ENCODE measurements at regions not wholly inside any gene's neighbourhood (a gene's known extent, or its start where the extent isn't known, plus 50 kb on each side); places are given as distances from the start of the nearest gene placed in this dataset.
"Not testable (repeated sequence)": the region's sequence is repeated elsewhere in the genome, so short reads cannot be mapped to it uniquely, and the experiment has no call there.

GRCh38 chr5:66284588-66285342 lies 140.7 kb downstream of the SREK1 start:
- intact Hi-C loops (cut with micrococcal nuclease; ENCODE audit: unreplicated experiment) = no loop called here
- no peak overlapping the region for H3K4me2 ChIP-seq (ENCODE audit: low read length)
- no peaks in the 10 kb centered on the region for H4K20me1 ChIP-seq (ENCODE audit: insufficient read depth, low read length)
- H3K4me3 ChIP-seq (ENCODE audit: low read depth, low read length, poor library complexity, severe bottlenecking) = no peak overlapping the region
- no TSS peak for BruUV-seq (replicated peaks)
- no peaks in the 10 kb centered on the region for H3K79me2 ChIP-seq (ENCODE audit: insufficient read depth, low read depth, low read length)
- POLR2A ChIA-PET = interaction anchor here (0.5 kb wide), 1 partner anchor 127 kb away, joined by 6 read pairs; no protein-coding TSS in a partner anchor
- TF ChIP-seq EZH2phosphoT487 (IDR thresholded peaks at IDR 0.05; ENCODE audit: borderline replicate concordance, low read depth, low read length) = no peak
- TF ChIP-seq CTCF (conservative IDR thresholded peaks at IDR 0.05; ENCODE audit: low read length) = no peak
- no peaks in the 10 kb centered on the region for H3K4me1 ChIP-seq (ENCODE audit: insufficient read depth, low read length, poor library complexity, severe bottlenecking)
- no peak overlapping the region for H3K27ac ChIP-seq (ENCODE audit: low read depth, low read length, poor library complexity, severe bottlenecking)
- no peak overlapping the region for H2AFZ ChIP-seq (ENCODE audit: low read length)
- CTCF ChIA-PET (ENCODE audit: unreplicated experiment) = no interaction called here
- H3K9me3 ChIP-seq (ENCODE audit: low read length) = no peaks in the 10 kb centered on the region
- DNase-seq (ENCODE audit: low spot score) = no peak
- no peaks in the 10 kb centered on the region for H3K9me2 ChIP-seq (ENCODE audit: insufficient read depth, low read length)
- no peaks in the 10 kb centered on the region for H3K36me3 ChIP-seq (ENCODE audit: insufficient read depth, low read length)

GRCh38 chr5:66285343-66285922 lies 141.3 kb downstream of the SREK1 start:
- no peak overlapping the region for H3K27ac ChIP-seq (ENCODE audit: low read depth, low read length, poor library complexity, severe bottlenecking)
- no peak for TF ChIP-seq EZH2phosphoT487 (IDR thresholded peaks at IDR 0.05; ENCODE audit: borderline replicate concordance, low read depth, low read length)
- no peak for TF ChIP-seq CTCF (conservative IDR thresholded peaks at IDR 0.05; ENCODE audit: low read length)
- intact Hi-C loops (cut with micrococcal nuclease; ENCODE audit: unreplicated experiment) = no loop called here
- ChIA-PET CTCF (ENCODE audit: unreplicated experiment) (no interaction called here), POLR2A (no interaction called here)
- H3K9me3 ChIP-seq (ENCODE audit: low read length) = no peaks in the 10 kb centered on the region
- no peaks in the 10 kb centered on the region for H3K9me2 ChIP-seq (ENCODE audit: insufficient read depth, low read length)
- no peaks in the 10 kb centered on the region for H3K79me2 ChIP-seq (ENCODE audit: insufficient read depth, low read depth, low read length)
- H3K4me3 ChIP-seq (ENCODE audit: low read depth, low read length, poor library complexity, severe bottlenecking) = no peak overlapping the region
- H4K20me1 ChIP-seq (ENCODE audit: insufficient read depth, low read length) = no peaks in the 10 kb centered on the region
- H2AFZ ChIP-seq (ENCODE audit: low read length) = no peak overlapping the region
- DNase-seq (ENCODE audit: low spot score) = no peak
- H3K4me2 ChIP-seq (ENCODE audit: low read length) = no peak overlapping the region
- H3K36me3 ChIP-seq (ENCODE audit: insufficient read depth, low read length) = no peaks in the 10 kb centered on the region
- BruUV-seq (replicated peaks) = no TSS peak
- no peaks in the 10 kb centered on the region for H3K4me1 ChIP-seq (ENCODE audit: insufficient read depth, low read length, poor library complexity, severe bottlenecking)

- POLR2A ChIA-PET = no interaction called here
- Histone ChIP-seq H3K9me3 (ENCODE audit: low read length) (no peaks in the 10 kb centered on the region), H4K20me1 (ENCODE audit: insufficient read depth, low read length) (no peaks in the 10 kb centered on the region), H3K4me3 (ENCODE audit: low read depth, low read length, poor library complexity, severe bottlenecking) (no peak overlapping the region), H3K4me2 (ENCODE audit: low read length) (no peak overlapping the region), H3K79me2 (ENCODE audit: insufficient read depth, low read depth, low read length) (no peaks in the 10 kb centered on the region), H3K36me3 (ENCODE audit: insufficient read depth, low read length) (no peaks in the 10 kb centered on the region), H2AFZ (ENCODE audit: low read length) (no peak overlapping the region), H3K4me1 (ENCODE audit: insufficient read depth, low read length, poor library complexity, severe bottlenecking) (no peaks in the 10 kb centered on the region), H3K27ac (ENCODE audit: low read depth, low read length, poor library complexity, severe bottlenecking) (no peak overlapping the region), H3K9me2 (ENCODE audit: insufficient read depth, low read length) (no peaks in the 10 kb centered on the region)
- no peak for DNase-seq (ENCODE audit: low spot score)
- BruUV-seq (replicated peaks) = no TSS peak
- CTCF ChIA-PET (ENCODE audit: unreplicated experiment) = no interaction called here
- TF ChIP-seq CTCF (conservative IDR thresholded peaks at IDR 0.05; ENCODE audit: low read length) (no peak), EZH2phosphoT487 (IDR thresholded peaks at IDR 0.05; ENCODE audit: borderline replicate concordance, low read depth, low read length) (no peak)
- intact Hi-C loops (cut with micrococcal nuclease; ENCODE audit: unreplicated experiment) = no loop called here
Observed at GRCh38 chr5:66291771-66292170, 147.7 kb downstream of the SREK1 start.

- BruUV-seq (replicated peaks); H3K27ac ChIP-seq (ENCODE audit: low read depth, low read length, poor library complexity, severe bottlenecking); H3K9me3 ChIP-seq (ENCODE audit: low read length); H3K79me2 ChIP-seq (ENCODE audit: insufficient read depth, low read depth, low read length); H4K20me1 ChIP-seq (ENCODE audit: insufficient read depth, low read length); H3K36me3 ChIP-seq (ENCODE audit: insufficient read depth, low read length); POLR2A ChIA-PET; H3K4me2 ChIP-seq (ENCODE audit: low read length); CTCF ChIA-PET (ENCODE audit: unreplicated experiment); H2AFZ ChIP-seq (ENCODE audit: low read length); H3K9me2 ChIP-seq (ENCODE audit: insufficient read depth, low read length); H3K4me3 ChIP-seq (ENCODE audit: low read depth, low read length, poor library complexity, severe bottlenecking); H3K4me1 ChIP-seq (ENCODE audit: insufficient read depth, low read length, poor library complexity, severe bottlenecking); DNase-seq (ENCODE audit: low spot score); intact Hi-C loops (cut with micrococcal nuclease; ENCODE audit: unreplicated experiment): not testable (repeated sequence)
Observed at GRCh38 chr5:66293851-66294250, 149.8 kb downstream of the SREK1 start.
